Uterus (tissue), 2 donors: ENCODE measurements at regions not wholly inside any gene's neighbourhood (a gene's known extent, or its start where the extent isn't known, plus 50 kb on each side); places are given as distances from the start of the nearest gene placed in this dataset.

Experiments used
- POLR2A ChIP-seq, 2 donors: fragments of 450-650 bp; IDR thresholded peaks; one replicate each; pipeline ENCODE4 v1.6.1; 2016; ENCODE audit warnings: antibody characterized with exemption in 2 of 2, mild to moderate bottlenecking in 1 of 2, moderate library complexity in 1 of 2
- TF ChIP-seq, protein P1 (sequence below), 4 experiments: fragments of 200-600 bp in 2 of 4; fragments of 450-650 bp in 2 of 4; sonication (generic) in 2 of 4; IDR thresholded peaks; one replicate each; pipeline ENCODE4 v1.5.1; 2016 to 2019; ENCODE audit warnings: antibody characterized with exemption in 4 of 4, mild to moderate bottlenecking in 2 of 4, moderate library complexity in 1 of 4

DNA sequence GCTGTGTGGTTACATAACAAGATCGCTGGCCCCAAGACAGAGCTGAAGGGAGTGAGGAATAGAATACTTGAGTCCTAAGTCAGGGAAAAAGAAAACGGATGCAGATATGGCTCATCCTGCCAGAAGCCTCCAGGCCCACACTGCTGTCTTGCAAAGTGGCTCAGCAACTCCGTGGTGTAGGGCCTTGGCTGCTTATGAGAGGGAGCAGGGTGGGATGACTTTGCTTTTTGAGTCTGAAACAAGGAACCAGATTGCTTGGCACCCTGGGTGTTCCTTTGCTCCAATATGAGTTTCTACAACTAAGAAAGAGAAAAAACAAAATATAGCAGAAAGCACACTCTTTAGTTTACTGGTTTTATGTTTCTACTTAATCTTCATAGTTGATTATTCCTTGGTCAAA is 193.8 kb upstream of the WDR11 start:
- TF ChIP-seq POLR2A (IDR thresholded peaks at IDR 0.05): no peak
- TF ChIP-seq, protein P1, sequence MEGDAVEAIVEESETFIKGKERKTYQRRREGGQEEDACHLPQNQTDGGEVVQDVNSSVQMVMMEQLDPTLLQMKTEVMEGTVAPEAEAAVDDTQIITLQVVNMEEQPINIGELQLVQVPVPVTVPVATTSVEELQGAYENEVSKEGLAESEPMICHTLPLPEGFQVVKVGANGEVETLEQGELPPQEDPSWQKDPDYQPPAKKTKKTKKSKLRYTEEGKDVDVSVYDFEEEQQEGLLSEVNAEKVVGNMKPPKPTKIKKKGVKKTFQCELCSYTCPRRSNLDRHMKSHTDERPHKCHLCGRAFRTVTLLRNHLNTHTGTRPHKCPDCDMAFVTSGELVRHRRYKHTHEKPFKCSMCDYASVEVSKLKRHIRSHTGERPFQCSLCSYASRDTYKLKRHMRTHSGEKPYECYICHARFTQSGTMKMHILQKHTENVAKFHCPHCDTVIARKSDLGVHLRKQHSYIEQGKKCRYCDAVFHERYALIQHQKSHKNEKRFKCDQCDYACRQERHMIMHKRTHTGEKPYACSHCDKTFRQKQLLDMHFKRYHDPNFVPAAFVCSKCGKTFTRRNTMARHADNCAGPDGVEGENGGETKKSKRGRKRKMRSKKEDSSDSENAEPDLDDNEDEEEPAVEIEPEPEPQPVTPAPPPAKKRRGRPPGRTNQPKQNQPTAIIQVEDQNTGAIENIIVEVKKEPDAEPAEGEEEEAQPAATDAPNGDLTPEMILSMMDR (IDR thresholded peaks at IDR 0.05): no peak
